HL-60 (cell line): ENCODE measurements at regions not wholly inside any gene's neighbourhood (a gene's known extent, or its start where the extent isn't known, plus 50 kb on each side); places are given as distances from the start of the nearest gene placed in this dataset.

Experiments
- DNase-seq, 2 experiments: peaks; one replicate each; pipeline ENCODE4 v3.0.0-alpha.2; 2010 to 2020; ENCODE audit warnings: low read depth in 1 of 2, low spot score in 1 of 2
- H3K27ac ChIP-seq: fragments of 250-450 bp; sonication (Bioruptor Pico); replicated peaks from 2 replicates; pipeline ENCODE4 v1.5.1; 2020; ENCODE audit warnings: mild to moderate bottlenecking, moderate library complexity
- H3K27me3 ChIP-seq: fragments of 250-450 bp; sonication (Bioruptor Pico); 2 replicates; pipeline ENCODE4 v1.5.1; 2021; ENCODE audit warnings: mild to moderate bottlenecking, moderate library complexity; ENCODE audit not compliant: insufficient read depth, poor library complexity, severe bottlenecking
- H3K4me3 ChIP-seq: replicated peaks from 2 replicates; pipeline ENCODE4 v1.5.1; 2011; ENCODE audit warnings: mild to moderate bottlenecking, control low read depth, low read length; ENCODE audit not compliant: insufficient read depth
- GABPA ChIP-seq: IDR thresholded peaks from 2 replicates; pipeline ENCODE4 v1.6.1; 2012; ENCODE audit warnings: low read depth
- POLR2AphosphoS5 ChIP-seq: IDR thresholded peaks from 2 replicates; pipeline ENCODE4 v1.6.1; 2012; ENCODE audit warnings: low read depth
- SPI1 ChIP-seq: IDR thresholded peaks from 2 replicates; pipeline ENCODE4 v1.6.1; 2012; ENCODE audit warnings: low read depth, mild to moderate bottlenecking, borderline replicate concordance
- TF ChIP-seq, protein P1 (sequence below): IDR thresholded peaks from one replicate; pipeline ENCODE4 v1.5.1; 2011; ENCODE audit warnings: low read length, control low read depth, inconsistent platforms; ENCODE audit not compliant: insufficient read depth
- TF ChIP-seq, protein P2 (sequence below): IDR thresholded peaks from 2 replicates; pipeline ENCODE4 v1.6.1; 2012; ENCODE audit warnings: low read depth; ENCODE audit not compliant: insufficient replicate concordance

DNA sequence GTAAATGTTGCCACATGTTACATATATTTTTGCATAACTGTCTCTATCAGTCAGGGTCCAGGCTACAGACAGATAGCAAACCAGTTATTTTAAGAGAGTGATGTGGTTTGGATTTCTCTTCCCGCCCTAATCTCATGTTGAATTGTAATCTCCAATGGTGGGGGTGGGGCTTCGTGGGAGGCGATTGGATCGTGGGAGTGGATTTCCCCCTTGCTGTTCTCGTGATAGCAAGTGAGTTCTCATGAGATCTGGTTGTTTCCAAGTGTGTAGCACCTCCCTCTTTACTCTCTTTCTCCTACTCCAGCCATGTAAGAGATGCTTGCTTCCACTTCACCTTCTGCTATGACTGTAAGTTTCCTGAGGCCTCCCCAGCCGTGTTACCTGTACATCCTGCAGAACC lies 704.2 kb upstream of the TBX3 start:
- H3K4me3 ChIP-seq, result no peak overlapping the region
- TF ChIP-seq POLR2AphosphoS5 (no peak), GABPA (no peak), SPI1 (no peak)
- TF ChIP-seq, protein P1, sequence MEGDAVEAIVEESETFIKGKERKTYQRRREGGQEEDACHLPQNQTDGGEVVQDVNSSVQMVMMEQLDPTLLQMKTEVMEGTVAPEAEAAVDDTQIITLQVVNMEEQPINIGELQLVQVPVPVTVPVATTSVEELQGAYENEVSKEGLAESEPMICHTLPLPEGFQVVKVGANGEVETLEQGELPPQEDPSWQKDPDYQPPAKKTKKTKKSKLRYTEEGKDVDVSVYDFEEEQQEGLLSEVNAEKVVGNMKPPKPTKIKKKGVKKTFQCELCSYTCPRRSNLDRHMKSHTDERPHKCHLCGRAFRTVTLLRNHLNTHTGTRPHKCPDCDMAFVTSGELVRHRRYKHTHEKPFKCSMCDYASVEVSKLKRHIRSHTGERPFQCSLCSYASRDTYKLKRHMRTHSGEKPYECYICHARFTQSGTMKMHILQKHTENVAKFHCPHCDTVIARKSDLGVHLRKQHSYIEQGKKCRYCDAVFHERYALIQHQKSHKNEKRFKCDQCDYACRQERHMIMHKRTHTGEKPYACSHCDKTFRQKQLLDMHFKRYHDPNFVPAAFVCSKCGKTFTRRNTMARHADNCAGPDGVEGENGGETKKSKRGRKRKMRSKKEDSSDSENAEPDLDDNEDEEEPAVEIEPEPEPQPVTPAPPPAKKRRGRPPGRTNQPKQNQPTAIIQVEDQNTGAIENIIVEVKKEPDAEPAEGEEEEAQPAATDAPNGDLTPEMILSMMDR, result no peak
- TF ChIP-seq, protein P2, sequence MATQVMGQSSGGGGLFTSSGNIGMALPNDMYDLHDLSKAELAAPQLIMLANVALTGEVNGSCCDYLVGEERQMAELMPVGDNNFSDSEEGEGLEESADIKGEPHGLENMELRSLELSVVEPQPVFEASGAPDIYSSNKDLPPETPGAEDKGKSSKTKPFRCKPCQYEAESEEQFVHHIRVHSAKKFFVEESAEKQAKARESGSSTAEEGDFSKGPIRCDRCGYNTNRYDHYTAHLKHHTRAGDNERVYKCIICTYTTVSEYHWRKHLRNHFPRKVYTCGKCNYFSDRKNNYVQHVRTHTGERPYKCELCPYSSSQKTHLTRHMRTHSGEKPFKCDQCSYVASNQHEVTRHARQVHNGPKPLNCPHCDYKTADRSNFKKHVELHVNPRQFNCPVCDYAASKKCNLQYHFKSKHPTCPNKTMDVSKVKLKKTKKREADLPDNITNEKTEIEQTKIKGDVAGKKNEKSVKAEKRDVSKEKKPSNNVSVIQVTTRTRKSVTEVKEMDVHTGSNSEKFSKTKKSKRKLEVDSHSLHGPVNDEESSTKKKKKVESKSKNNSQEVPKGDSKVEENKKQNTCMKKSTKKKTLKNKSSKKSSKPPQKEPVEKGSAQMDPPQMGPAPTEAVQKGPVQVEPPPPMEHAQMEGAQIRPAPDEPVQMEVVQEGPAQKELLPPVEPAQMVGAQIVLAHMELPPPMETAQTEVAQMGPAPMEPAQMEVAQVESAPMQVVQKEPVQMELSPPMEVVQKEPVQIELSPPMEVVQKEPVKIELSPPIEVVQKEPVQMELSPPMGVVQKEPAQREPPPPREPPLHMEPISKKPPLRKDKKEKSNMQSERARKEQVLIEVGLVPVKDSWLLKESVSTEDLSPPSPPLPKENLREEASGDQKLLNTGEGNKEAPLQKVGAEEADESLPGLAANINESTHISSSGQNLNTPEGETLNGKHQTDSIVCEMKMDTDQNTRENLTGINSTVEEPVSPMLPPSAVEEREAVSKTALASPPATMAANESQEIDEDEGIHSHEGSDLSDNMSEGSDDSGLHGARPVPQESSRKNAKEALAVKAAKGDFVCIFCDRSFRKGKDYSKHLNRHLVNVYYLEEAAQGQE, result no peak

DNA sequence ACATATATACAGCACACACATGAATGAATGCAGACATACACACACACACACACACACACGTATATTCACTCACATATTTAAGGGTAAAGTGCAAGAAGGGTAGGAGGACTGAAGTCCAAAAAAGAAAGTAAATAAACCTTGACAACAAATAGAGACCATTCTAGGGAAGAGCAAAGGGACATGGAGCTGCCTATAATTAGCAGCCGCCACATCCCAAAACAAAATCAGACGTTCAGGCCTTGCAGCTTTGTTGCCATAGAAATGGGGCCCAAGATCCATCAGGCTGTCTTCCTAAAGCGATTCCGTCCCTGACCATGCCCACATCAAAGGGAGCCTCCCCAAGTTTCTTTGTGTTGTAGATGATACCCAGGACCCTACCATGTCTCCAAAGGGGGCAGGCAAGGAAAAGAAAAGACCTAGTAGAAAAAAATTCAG lies 703.5 kb upstream of the TBX3 start:
- DNase-seq, result no peak
- Histone ChIP-seq H3K4me3 (no peak overlapping the region), H3K27me3 (no peaks in the 10 kb centered on the region), H3K27ac (no peak overlapping the region)
- TF ChIP-seq SPI1 (no peak), POLR2AphosphoS5 (no peak), GABPA (no peak)
- TF ChIP-seq, protein P2, result no peak
- TF ChIP-seq, protein P1, result no peak

More for the DNA sequence above, 704.2 kb upstream of the TBX3 start:
- H3K27ac ChIP-seq, result no peak overlapping the region
- no peak for DNase-seq
- H3K27me3 ChIP-seq, result peaks cover 3% of the 10 kb centered on the region

DNA sequence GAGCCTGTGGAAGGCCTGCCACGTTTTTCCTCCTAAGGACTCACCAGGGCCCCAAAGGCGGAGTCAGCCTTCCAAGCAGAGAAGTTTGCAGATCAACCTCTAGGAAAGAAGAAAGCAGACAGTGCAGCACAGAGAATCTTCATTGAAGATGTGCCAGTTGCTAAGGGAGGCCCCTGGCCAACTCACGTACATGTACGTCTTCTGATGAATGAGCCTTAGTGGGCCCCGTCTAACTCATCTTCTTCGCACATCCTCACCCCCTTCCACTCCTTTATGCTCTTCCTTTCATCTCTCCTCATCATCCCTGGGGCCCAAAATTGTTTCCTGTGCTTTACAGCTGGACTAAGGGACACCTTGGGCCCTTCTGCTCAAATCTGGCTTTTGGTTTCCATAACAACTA lies 703.0 kb upstream of the TBX3 start:
- no peak overlapping the region for H3K4me3 ChIP-seq
- TF ChIP-seq GABPA (no peak), SPI1 (no peak), POLR2AphosphoS5 (no peak)
- TF ChIP-seq, protein P2, result no peak
- TF ChIP-seq, protein P1, result no peak
- H3K27me3 ChIP-seq, result no peaks in the 10 kb centered on the region
- DNase-seq, result no peak
- H3K27ac ChIP-seq, result no peak overlapping the region
